GM23338 (cell line): ENCODE measurements at regions not wholly inside any gene's neighbourhood (a gene's known extent, or its start where the extent isn't known, plus 50 kb on each side); places are given as distances from the start of the nearest gene placed in this dataset.

Source experiments
- ATAC-seq: fragments of 200-7000 bp; cut with Tn5 transposase; 3 replicates; pipeline ENCODE4 v1.9.1; 2020
- DNase-seq: peaks from one replicate; pipeline ENCODE4 v3.0.0-alpha.2; 2015; ENCODE audit warnings: low spot score
- H2AFZ ChIP-seq: fragments of 200-600 bp; sonication (generic); 2 replicates; pipeline ENCODE4 v1.8.0; 2016; ENCODE audit warnings: antibody characterized with exemption, mild to moderate bottlenecking, moderate library complexity
- H3F3A ChIP-seq: fragments of 200-600 bp; sonication (generic); replicated peaks from 2 replicates; pipeline ENCODE4 v1.8.0; 2017; ENCODE audit warnings: antibody characterized with exemption, mixed run types, low read depth
- H3K27ac ChIP-seq: fragments of 200-600 bp; sonication (generic); 2 replicates; pipeline ENCODE4 v1.6.1; 2016; ENCODE audit warnings: low read depth
- H3K27me3 ChIP-seq: fragments of 200-600 bp; sonication (generic); 2 replicates; pipeline ENCODE4 v1.8.0; 2016; ENCODE audit warnings: mild to moderate bottlenecking, mixed run types, moderate library complexity; ENCODE audit not compliant: insufficient read depth
- H3K36me3 ChIP-seq: fragments of 200-600 bp; sonication (generic); 2 replicates; pipeline ENCODE4 v1.8.0; 2016; ENCODE audit warnings: mild to moderate bottlenecking; ENCODE audit not compliant: insufficient read depth
- H3K4me1 ChIP-seq: fragments of 200-600 bp; sonication (generic); 2 replicates; pipeline ENCODE4 v1.8.0; 2016; ENCODE audit warnings: mild to moderate bottlenecking, moderate library complexity; ENCODE audit not compliant: insufficient read depth
- H3K4me2 ChIP-seq: fragments of 200-600 bp; sonication (generic); 2 replicates; pipeline ENCODE4 v1.7.1; 2017; ENCODE audit warnings: mixed run types
- H3K4me3 ChIP-seq: fragments of 200-600 bp; sonication (generic); 2 replicates; pipeline ENCODE4 v1.6.1; 2016; ENCODE audit warnings: mixed run types
- H3K79me2 ChIP-seq: fragments of 200-600 bp; sonication (generic); replicated peaks from 2 replicates; pipeline ENCODE4 v1.8.0; 2017; ENCODE audit warnings: mild to moderate bottlenecking; ENCODE audit not compliant: insufficient read depth
- H3K9me2 ChIP-seq: fragments of 200-600 bp; sonication (generic); 2 replicates; pipeline ENCODE4 v1.8.0; 2017; ENCODE audit not compliant: insufficient read depth
- H4K20me1 ChIP-seq: fragments of 200-600 bp; sonication (generic); replicated peaks from 2 replicates; pipeline ENCODE4 v1.8.0; 2017; ENCODE audit warnings: mild to moderate bottlenecking; ENCODE audit not compliant: insufficient read depth
- H3K27ac Mint-ChIP-seq: 2 replicates; pipeline ENCODE4 v1.8.0; 2020; ENCODE audit warnings: inconsistent platforms, mild to moderate bottlenecking, moderate library complexity, mixed read lengths
- H3K27me3 Mint-ChIP-seq: 3 replicates; pipeline ENCODE4 v1.8.0; 2022; ENCODE audit warnings: low read depth, mild to moderate bottlenecking, moderate library complexity, mixed read lengths, inconsistent platforms; ENCODE audit not compliant: insufficient read depth, poor library complexity
- H3K36me3 Mint-ChIP-seq: 3 replicates; pipeline ENCODE4 v1.8.0; 2021; ENCODE audit warnings: low read depth, mild to moderate bottlenecking, inconsistent platforms, moderate library complexity, mixed read lengths
- H3K4me1 Mint-ChIP-seq: 3 replicates; pipeline ENCODE4 v1.8.0; 2020; ENCODE audit warnings: mild to moderate bottlenecking, inconsistent platforms, mixed read lengths
- H3K4me3 Mint-ChIP-seq: 3 replicates; pipeline ENCODE4 v1.8.0; 2021; ENCODE audit warnings: moderate library complexity, mild to moderate bottlenecking, inconsistent platforms, mixed read lengths
- H3K9me3 Mint-ChIP-seq: 3 replicates; pipeline ENCODE4 v1.8.0; 2020; ENCODE audit warnings: moderate library complexity, mild to moderate bottlenecking, inconsistent platforms, mixed read lengths
- CREB1 ChIP-seq: fragments of 250-450 bp; sonication (Bioruptor Pico); IDR thresholded peaks from 2 replicates; pipeline ENCODE4 v1.5.0; 2020; ENCODE audit warnings: low read depth, mild to moderate bottlenecking, moderate library complexity
- CTCF ChIP-seq, 2 experiments: fragments of 200-600 bp in 1 of 2; sonication (generic) in 1 of 2; conservative IDR thresholded peaks; 2 replicates each; pipeline versions ENCODE4 v1.5.1 to v1.6.1; 2016 to 2017; ENCODE audit warnings: antibody characterized with exemption in 2 of 2, low read depth in 2 of 2, mild to moderate bottlenecking in 2 of 2, moderate library complexity in 1 of 2
- ETS1 ChIP-seq: IDR thresholded peaks from 2 replicates; pipeline ENCODE4 v1.6.1; 2016; ENCODE audit warnings: antibody characterized with exemption
- EZH2phosphoT487 ChIP-seq: fragments of 200-600 bp; sonication (generic); IDR thresholded peaks from one replicate; pipeline ENCODE4 v1.8.1; 2018; ENCODE audit warnings: antibody characterized with exemption; ENCODE audit not compliant: unreplicated experiment
- JUNB ChIP-seq: IDR thresholded peaks from one replicate; pipeline ENCODE4 v1.6.1; 2016; ENCODE audit warnings: antibody characterized with exemption; ENCODE audit not compliant: unreplicated experiment
- NANOG ChIP-seq: IDR thresholded peaks from 2 replicates; pipeline ENCODE4 v1.6.1; 2016; ENCODE audit warnings: antibody characterized with exemption, borderline replicate concordance
- POLR2AphosphoS5 ChIP-seq: IDR thresholded peaks from 2 replicates; pipeline ENCODE4 v1.6.1; 2016; ENCODE audit warnings: antibody characterized with exemption, low read depth
- REST ChIP-seq: IDR thresholded peaks from one replicate; pipeline ENCODE4 v1.6.1; 2018; ENCODE audit warnings: antibody characterized with exemption; ENCODE audit not compliant: unreplicated experiment
- STAT1 ChIP-seq: IDR thresholded peaks from one replicate; pipeline ENCODE4 v1.6.1; 2016; ENCODE audit warnings: antibody characterized with exemption; ENCODE audit not compliant: unreplicated experiment
- ZNF331 ChIP-seq: fragments of 250-450 bp; sonication (Bioruptor Pico); IDR thresholded peaks from 2 replicates; pipeline ENCODE4 v1.5.0; 2020; ENCODE audit warnings: low read depth, mild to moderate bottlenecking, moderate library complexity
- ZNF462 ChIP-seq: fragments of 250-450 bp; sonication (Bioruptor Pico); IDR thresholded peaks from 2 replicates; pipeline ENCODE4 v1.5.0; 2020; ENCODE audit warnings: mild to moderate bottlenecking, moderate library complexity

GRCh38 chr14:58832095-58832521, 194.3 kb downstream of the DACT1 start:
- Histone ChIP-seq H3K4me1 (no peaks in the 10 kb centered on the region; the same call in 1 of the 2 replicates), H4K20me1 (no peaks in the 10 kb centered on the region), H3K27me3 (no peaks in the 10 kb centered on the region), H3K4me2 (no peak overlapping the region), H2AFZ (no peak overlapping the region), H3K9me2 (no peaks in the 10 kb centered on the region), H3K36me3 (no peaks in the 10 kb centered on the region), H3K4me3 (no peak overlapping the region), H3K79me2 (no peaks in the 10 kb centered on the region), H3K27ac (no peak overlapping the region), H3F3A (no peaks in the 10 kb centered on the region)
- H3K4me1 Mint-ChIP-seq = peaks cover 4% of the 10 kb centered on the region; the same call in 2 of the 3 replicates
- H3K4me3 Mint-ChIP-seq = no peak overlapping the region
- peaks cover 10% of the 10 kb centered on the region for H3K36me3 Mint-ChIP-seq
- H3K27me3 Mint-ChIP-seq = no peaks in the 10 kb centered on the region
- H3K27ac Mint-ChIP-seq = no peak overlapping the region
- ATAC-seq (no peak), DNase-seq (no peak)
- peaks cover 11% of the 10 kb centered on the region for H3K9me3 Mint-ChIP-seq
- no peak for TF ChIP-seq CTCF (conservative IDR thresholded peaks at IDR 0.05; ENCODE audit: low read depth in 2 of 2)
- no peak for TF ChIP-seq CREB1
- no peak for TF ChIP-seq ZNF331 (CRISPR knock-in tag)
- TF ChIP-seq ZNF462 (CRISPR knock-in tag) = no peak
- TF ChIP-seq STAT1 = no peak
- no peak for TF ChIP-seq REST
- no peak for TF ChIP-seq POLR2AphosphoS5
- TF ChIP-seq NANOG = no peak
- no peak for TF ChIP-seq JUNB
- no peak for TF ChIP-seq ETS1
- TF ChIP-seq EZH2phosphoT487 = no peak
